H1 (cell line): ENCODE measurements at regions not wholly inside any gene's neighbourhood (a gene's known extent, or its start where the extent isn't known, plus 50 kb on each side); places are given as distances from the start of the nearest gene placed in this dataset.

Source experiments
- CHD1 ChIP-seq: IDR thresholded peaks from 2 replicates; pipeline ENCODE4 v1.6.1; 2012; ENCODE audit warnings: low read depth, low read length, improper control_type of control experiment
- SP1 ChIP-seq: IDR thresholded peaks from 2 replicates; pipeline ENCODE4 v1.6.1; 2011; ENCODE audit warnings: low read depth, low read length
- YY1 ChIP-seq: IDR thresholded peaks from 2 replicates; pipeline ENCODE4 v1.6.1; 2011; ENCODE audit warnings: low read depth, mild to moderate bottlenecking, low read length
- TF ChIP-seq, protein P1 (sequence below), 3 experiments: IDR thresholded peaks; 1 replicate in 2 of 3; 2 replicates in 1 of 3; pipeline versions ENCODE4 v1.5.1 to v1.6.1; 2011; ENCODE audit warnings: low read length in 3 of 3, mild to moderate bottlenecking in 3 of 3, inconsistent platforms in 2 of 3, low read depth in 1 of 3, moderate library complexity in 1 of 3; ENCODE audit not compliant: insufficient read depth in 1 of 3; ENCODE audit errors: control extremely low read depth in 1 of 3

GRCh38 chr12:91275321-91275720 lies 92.7 kb upstream of the DCN start (continued):
- TF ChIP-seq, protein P1, sequence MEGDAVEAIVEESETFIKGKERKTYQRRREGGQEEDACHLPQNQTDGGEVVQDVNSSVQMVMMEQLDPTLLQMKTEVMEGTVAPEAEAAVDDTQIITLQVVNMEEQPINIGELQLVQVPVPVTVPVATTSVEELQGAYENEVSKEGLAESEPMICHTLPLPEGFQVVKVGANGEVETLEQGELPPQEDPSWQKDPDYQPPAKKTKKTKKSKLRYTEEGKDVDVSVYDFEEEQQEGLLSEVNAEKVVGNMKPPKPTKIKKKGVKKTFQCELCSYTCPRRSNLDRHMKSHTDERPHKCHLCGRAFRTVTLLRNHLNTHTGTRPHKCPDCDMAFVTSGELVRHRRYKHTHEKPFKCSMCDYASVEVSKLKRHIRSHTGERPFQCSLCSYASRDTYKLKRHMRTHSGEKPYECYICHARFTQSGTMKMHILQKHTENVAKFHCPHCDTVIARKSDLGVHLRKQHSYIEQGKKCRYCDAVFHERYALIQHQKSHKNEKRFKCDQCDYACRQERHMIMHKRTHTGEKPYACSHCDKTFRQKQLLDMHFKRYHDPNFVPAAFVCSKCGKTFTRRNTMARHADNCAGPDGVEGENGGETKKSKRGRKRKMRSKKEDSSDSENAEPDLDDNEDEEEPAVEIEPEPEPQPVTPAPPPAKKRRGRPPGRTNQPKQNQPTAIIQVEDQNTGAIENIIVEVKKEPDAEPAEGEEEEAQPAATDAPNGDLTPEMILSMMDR (IDR thresholded peaks at IDR 0.05; ENCODE audit: control extremely low read depth in 1 of 3, insufficient read depth in 1 of 3, low read depth in 1 of 3, low read length in 3 of 3), result no peak
- TF ChIP-seq YY1 (no peak), SP1 (no peak), CHD1 (no peak)
